ENCODE measurements at regions not wholly inside any gene's neighbourhood (a gene's known extent, or its start where the extent isn't known, plus 50 kb on each side); places are given as distances from the start of the nearest gene placed in this dataset.

DNA sequence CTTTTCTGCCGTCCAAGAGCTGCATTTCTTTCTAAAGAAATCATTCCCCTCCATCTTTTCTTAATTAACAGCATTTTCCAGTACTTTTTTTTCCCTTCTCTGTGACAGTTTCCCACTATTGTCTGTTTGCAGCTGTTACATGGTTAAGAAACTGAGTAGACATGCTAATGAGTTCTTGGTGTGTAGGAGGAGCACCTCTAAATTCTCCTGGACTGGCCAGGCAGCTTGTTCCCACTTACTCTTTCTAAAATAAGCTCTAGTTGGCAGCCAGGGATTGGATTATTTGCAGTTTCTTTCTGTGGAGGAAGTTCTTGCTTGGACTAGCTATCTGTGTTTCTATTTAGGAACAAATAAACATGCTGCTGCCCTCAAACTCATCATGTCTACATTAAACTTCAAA lies 235.1 kb upstream of the GAP43 start:
- no peak for TF ChIP-seq POLR2A (IDR thresholded peaks at IDR 0.05; ENCODE audit: extremely low read depth, insufficient read length)
- TF ChIP-seq, protein P1, sequence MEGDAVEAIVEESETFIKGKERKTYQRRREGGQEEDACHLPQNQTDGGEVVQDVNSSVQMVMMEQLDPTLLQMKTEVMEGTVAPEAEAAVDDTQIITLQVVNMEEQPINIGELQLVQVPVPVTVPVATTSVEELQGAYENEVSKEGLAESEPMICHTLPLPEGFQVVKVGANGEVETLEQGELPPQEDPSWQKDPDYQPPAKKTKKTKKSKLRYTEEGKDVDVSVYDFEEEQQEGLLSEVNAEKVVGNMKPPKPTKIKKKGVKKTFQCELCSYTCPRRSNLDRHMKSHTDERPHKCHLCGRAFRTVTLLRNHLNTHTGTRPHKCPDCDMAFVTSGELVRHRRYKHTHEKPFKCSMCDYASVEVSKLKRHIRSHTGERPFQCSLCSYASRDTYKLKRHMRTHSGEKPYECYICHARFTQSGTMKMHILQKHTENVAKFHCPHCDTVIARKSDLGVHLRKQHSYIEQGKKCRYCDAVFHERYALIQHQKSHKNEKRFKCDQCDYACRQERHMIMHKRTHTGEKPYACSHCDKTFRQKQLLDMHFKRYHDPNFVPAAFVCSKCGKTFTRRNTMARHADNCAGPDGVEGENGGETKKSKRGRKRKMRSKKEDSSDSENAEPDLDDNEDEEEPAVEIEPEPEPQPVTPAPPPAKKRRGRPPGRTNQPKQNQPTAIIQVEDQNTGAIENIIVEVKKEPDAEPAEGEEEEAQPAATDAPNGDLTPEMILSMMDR (IDR thresholded peaks at IDR 0.05; ENCODE audit: low read depth, low read length), result no peak
